ENCODE measurements at regions not wholly inside any gene's neighbourhood (a gene's known extent, or its start where the extent isn't known, plus 50 kb on each side); places are given as distances from the start of the nearest gene placed in this dataset.
A peak's percentile ranks its signal among the peaks of the same experiment; 100 is the strongest.

GRCh38 chr11:134577751-134578395 lies 165.8 kb upstream of the B3GAT1 start:
- WGBS = 77% methylated on average over 13 of the region's 13 CpGs
- Histone ChIP-seq H3K9me3 (no peaks in the 10 kb centered on the region), H3K27me3 (peaks cover 0 to 29% (median 0%) of the 10 kb centered on the region in 4 donors), H3K36me3 (no peaks in the 10 kb centered on the region), H3K4me1 (no peaks in the 10 kb centered on the region), H3K4me3 (no peak overlapping the region), H3K27ac (replicated peaks in 1 of 4) (no peak overlapping the region)
- peak; percentile 83 for DNase-seq (ENCODE audit: extremely low spot score)
- intact Hi-C loops (cut with DNase I) = no loop called here
- TF ChIP-seq, protein P1, sequence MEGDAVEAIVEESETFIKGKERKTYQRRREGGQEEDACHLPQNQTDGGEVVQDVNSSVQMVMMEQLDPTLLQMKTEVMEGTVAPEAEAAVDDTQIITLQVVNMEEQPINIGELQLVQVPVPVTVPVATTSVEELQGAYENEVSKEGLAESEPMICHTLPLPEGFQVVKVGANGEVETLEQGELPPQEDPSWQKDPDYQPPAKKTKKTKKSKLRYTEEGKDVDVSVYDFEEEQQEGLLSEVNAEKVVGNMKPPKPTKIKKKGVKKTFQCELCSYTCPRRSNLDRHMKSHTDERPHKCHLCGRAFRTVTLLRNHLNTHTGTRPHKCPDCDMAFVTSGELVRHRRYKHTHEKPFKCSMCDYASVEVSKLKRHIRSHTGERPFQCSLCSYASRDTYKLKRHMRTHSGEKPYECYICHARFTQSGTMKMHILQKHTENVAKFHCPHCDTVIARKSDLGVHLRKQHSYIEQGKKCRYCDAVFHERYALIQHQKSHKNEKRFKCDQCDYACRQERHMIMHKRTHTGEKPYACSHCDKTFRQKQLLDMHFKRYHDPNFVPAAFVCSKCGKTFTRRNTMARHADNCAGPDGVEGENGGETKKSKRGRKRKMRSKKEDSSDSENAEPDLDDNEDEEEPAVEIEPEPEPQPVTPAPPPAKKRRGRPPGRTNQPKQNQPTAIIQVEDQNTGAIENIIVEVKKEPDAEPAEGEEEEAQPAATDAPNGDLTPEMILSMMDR (IDR thresholded peaks at IDR 0.05) = no peak
- TF ChIP-seq POLR2A (IDR thresholded peaks at IDR 0.05; ENCODE audit: low read depth) (no peak), POLR2AphosphoS5 (IDR thresholded peaks at IDR 0.05) (no peak), EP300 (IDR thresholded peaks at IDR 0.05) (no peak)

DNA sequence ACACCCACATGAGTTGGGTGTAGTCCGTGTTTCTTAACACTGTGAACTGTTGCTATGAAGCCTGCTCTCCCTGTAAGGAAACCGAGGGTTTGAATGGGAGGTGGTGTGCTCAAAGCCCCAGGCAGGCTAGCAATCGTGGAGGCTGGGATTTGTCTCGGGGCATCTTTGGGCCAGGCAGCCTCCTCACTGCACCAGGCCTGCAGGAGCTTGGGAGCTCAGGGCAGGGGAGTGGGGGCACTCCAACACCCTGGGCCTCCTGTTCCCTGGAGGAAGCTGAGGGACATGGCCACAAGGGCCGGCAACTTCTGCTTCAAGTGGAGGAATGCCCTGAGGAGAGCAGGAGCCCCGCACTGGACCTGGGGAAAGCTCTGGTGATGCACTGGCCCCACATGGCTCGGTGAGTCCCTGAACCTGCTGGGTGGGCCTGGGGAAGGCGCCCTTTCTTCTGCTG lies 164.7 kb upstream of the B3GAT1 start:
- H3K4me3 ChIP-seq = no peak overlapping the region
- no peak overlapping the region for H3K27ac ChIP-seq (replicated peaks in 1 of 4)
- peak; percentile 84 for DNase-seq (ENCODE audit: extremely low spot score)
- intact Hi-C loops (cut with DNase I) = no loop called here
- no peaks in the 10 kb centered on the region for H3K4me1 ChIP-seq
- 72% methylated on average over 5 of the region's 8 CpGs for WGBS
- TF ChIP-seq POLR2A (IDR thresholded peaks at IDR 0.05; ENCODE audit: low read depth) (no peak), EP300 (IDR thresholded peaks at IDR 0.05) (no peak), POLR2AphosphoS5 (IDR thresholded peaks at IDR 0.05) (no peak)
- TF ChIP-seq, protein P1 (IDR thresholded peaks at IDR 0.05) = no peak
- H3K9me3 ChIP-seq = no peaks in the 10 kb centered on the region
- no peaks in the 10 kb centered on the region for H3K36me3 ChIP-seq
- peaks cover 0 to 29% (median 0%) of the 10 kb centered on the region in 4 donors for H3K27me3 ChIP-seq

- intact Hi-C loops (cut with DNase I) = no loop called here
- 90% methylated on average over 8 of the region's 9 CpGs for WGBS
- no peak for TF ChIP-seq EP300 (IDR thresholded peaks at IDR 0.05)
- no peak for TF ChIP-seq POLR2AphosphoS5 (IDR thresholded peaks at IDR 0.05)
- TF ChIP-seq, protein P1 (IDR thresholded peaks at IDR 0.05) = no peak
- TF ChIP-seq POLR2A (IDR thresholded peaks at IDR 0.05; ENCODE audit: low read depth) = no peak
- Histone ChIP-seq H3K9me3 (no peaks in the 10 kb centered on the region), H3K27ac (replicated peaks in 1 of 4) (no peak overlapping the region), H3K27me3 (peaks cover 0 to 29% (median 0%) of the 10 kb centered on the region in 4 donors), H3K4me3 (no peak overlapping the region), H3K4me1 (no peaks in the 10 kb centered on the region), H3K36me3 (no peaks in the 10 kb centered on the region)
- DNase-seq (ENCODE audit: extremely low spot score) = no peak
These were observed 164.2 kb upstream of the B3GAT1 start for GRCh38 chr11:134576286-134576685.

- intact Hi-C loops (cut with DNase I) = no loop called here
- H3K27ac ChIP-seq (replicated peaks in 1 of 4) = no peak overlapping the region
- H3K36me3 ChIP-seq = no peaks in the 10 kb centered on the region
- H3K4me1 ChIP-seq = no peaks in the 10 kb centered on the region
- peak; percentile 81 for DNase-seq (ENCODE audit: extremely low spot score)
- H3K27me3 ChIP-seq = peaks cover 0 to 26% (median 0%) of the 10 kb centered on the region in 4 donors
- WGBS = 77% methylated on average over 16 of the region's 16 CpGs
- no peaks in the 10 kb centered on the region for H3K9me3 ChIP-seq
- no peak for TF ChIP-seq EP300 (IDR thresholded peaks at IDR 0.05)
- no peak for TF ChIP-seq POLR2AphosphoS5 (IDR thresholded peaks at IDR 0.05)
- TF ChIP-seq, protein P1 (IDR thresholded peaks at IDR 0.05) = no peak
- no peak for TF ChIP-seq POLR2A (IDR thresholded peaks at IDR 0.05; ENCODE audit: low read depth)
- no peak overlapping the region for H3K4me3 ChIP-seq
These were observed 163.6 kb upstream of the B3GAT1 start for GRCh38 chr11:134575504-134576230.

Data from esophagus muscularis mucosa (tissue), 4 donors.